ENCODE measurements at regions not wholly inside any gene's neighbourhood (a gene's known extent, or its start where the extent isn't known, plus 50 kb on each side); places are given as distances from the start of the nearest gene placed in this dataset.

DNA sequence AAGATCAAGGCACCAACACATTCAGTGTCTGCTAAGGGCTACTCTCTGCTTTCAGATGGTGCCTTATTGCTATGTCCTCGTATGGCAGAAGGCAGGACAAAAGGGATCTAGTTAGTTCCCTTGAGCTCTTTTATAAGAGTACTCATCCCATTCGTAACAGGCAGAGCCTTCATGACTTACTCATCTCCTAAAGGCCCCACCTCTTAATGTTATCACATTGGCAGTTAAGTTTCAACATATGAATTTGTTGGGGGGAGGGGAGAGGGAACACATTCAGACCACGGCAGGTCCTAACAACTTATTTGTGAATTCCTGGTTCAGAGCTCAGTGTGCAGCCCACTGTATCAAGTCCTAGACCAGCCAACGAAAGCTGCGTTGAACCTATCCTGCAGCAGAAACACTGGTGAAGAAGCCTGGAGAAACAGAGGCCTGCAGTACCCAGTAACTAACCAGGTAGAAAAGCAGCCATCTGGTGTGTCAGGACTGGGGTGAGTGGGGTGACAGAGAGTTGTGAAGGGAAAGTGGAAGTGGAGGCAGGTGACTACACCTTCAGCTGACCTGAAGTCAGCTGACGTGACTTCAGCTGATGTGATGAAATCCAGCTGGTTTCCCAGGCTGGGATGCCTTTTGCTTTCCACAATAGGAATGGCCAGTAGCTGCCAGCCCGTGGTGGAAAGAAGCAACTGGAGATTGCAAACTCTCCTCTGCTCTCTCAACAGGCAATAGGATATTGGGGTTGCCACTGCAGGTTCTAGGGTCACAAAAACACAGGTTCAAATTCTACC, 101.6 kb upstream of the PLXNC1 start:
- TF ChIP-seq, protein P1, sequence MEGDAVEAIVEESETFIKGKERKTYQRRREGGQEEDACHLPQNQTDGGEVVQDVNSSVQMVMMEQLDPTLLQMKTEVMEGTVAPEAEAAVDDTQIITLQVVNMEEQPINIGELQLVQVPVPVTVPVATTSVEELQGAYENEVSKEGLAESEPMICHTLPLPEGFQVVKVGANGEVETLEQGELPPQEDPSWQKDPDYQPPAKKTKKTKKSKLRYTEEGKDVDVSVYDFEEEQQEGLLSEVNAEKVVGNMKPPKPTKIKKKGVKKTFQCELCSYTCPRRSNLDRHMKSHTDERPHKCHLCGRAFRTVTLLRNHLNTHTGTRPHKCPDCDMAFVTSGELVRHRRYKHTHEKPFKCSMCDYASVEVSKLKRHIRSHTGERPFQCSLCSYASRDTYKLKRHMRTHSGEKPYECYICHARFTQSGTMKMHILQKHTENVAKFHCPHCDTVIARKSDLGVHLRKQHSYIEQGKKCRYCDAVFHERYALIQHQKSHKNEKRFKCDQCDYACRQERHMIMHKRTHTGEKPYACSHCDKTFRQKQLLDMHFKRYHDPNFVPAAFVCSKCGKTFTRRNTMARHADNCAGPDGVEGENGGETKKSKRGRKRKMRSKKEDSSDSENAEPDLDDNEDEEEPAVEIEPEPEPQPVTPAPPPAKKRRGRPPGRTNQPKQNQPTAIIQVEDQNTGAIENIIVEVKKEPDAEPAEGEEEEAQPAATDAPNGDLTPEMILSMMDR (IDR thresholded peaks at IDR 0.05): no peak
- no peak for TF ChIP-seq POLR2A (IDR thresholded peaks at IDR 0.05)
